GM23338 (cell line): ENCODE measurements at regions not wholly inside any gene's neighbourhood (a gene's known extent, or its start where the extent isn't known, plus 50 kb on each side); places are given as distances from the start of the nearest gene placed in this dataset.

Source experiments
- CTCF ChIP-seq, 2 experiments: fragments of 200-600 bp in 1 of 2; sonication (generic) in 1 of 2; conservative IDR thresholded peaks; 2 replicates each; pipeline versions ENCODE4 v1.5.1 to v1.6.1; 2016 to 2017; ENCODE audit warnings: antibody characterized with exemption in 2 of 2, low read depth in 2 of 2, mild to moderate bottlenecking in 2 of 2, moderate library complexity in 1 of 2
- EZH2 ChIP-seq: fragments of 200-600 bp; sonication (generic); IDR thresholded peaks from one replicate; pipeline ENCODE4 v1.8.0; 2017; ENCODE audit warnings: antibody characterized with exemption, mild to moderate bottlenecking, low read depth; ENCODE audit not compliant: unreplicated experiment
- STAT1 ChIP-seq: IDR thresholded peaks from one replicate; pipeline ENCODE4 v1.6.1; 2016; ENCODE audit warnings: antibody characterized with exemption; ENCODE audit not compliant: unreplicated experiment

DNA sequence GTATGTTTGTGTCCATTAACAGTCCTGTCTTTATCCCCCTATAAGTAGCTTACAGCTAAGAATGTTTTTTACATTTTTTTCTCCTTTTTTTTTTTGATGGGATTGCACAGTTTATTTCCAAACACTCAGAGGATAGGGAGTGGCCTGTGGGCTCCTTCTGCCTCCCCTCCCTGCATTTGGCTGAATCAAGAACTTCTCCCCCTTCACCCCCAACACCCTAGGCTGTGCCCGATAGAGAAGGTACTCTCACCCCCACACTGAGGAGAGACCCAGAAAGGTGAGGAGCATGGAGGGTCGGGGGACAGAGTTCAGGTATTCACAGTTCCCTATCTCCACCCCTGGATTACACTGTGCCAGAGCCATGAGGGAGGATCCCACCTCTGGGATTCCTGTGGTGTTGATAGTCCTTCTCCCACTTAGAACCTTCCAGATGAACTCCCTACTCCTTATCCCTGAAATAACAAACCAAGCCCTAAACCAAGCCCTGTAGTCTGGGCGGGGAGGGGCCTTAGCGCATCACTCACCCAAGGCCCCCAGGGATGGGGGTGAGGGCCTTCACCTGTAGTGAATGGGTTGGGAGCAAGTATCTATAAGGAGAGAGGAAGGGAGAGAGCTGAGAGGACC is 97.1 kb downstream of the ADAMTS15 start:
- TF ChIP-seq STAT1 = no peak
- no peak for TF ChIP-seq CTCF (conservative IDR thresholded peaks at IDR 0.05; ENCODE audit: low read depth in 2 of 2)
- TF ChIP-seq EZH2 = no peak
